Heart right ventricle (tissue), 16 donors: ENCODE measurements at regions not wholly inside any gene's neighbourhood (a gene's known extent, or its start where the extent isn't known, plus 50 kb on each side); places are given as distances from the start of the nearest gene placed in this dataset.

ENCODE experiments used
- ATAC-seq, 8 donors: fragments of 200-7000 bp; cut with Tn5 transposase; one replicate each; pipeline ENCODE4 v1.9.1; 2020; ENCODE audit warnings: mild to moderate bottlenecking in 8 of 8, moderate library complexity in 8 of 8, moderate number of reproducible peaks in 1 of 8
- DNase-seq, 2 donors: peaks; one replicate each; pipeline ENCODE4 v3.0.0-alpha.2; 2020
- H3K27ac ChIP-seq, 10 donors: fragments of 200-600 bp; sonication (generic) in 2 of 10; one replicate each; pipeline versions ENCODE4 v1.5.0 to v1.8.0; 2020 to 2022; ENCODE audit warnings: mild to moderate bottlenecking in 3 of 10
- H3K27me3 ChIP-seq, 7 donors: fragments of 200-600 bp; one replicate each; pipeline ENCODE4 v1.8.0; 2021 to 2022; ENCODE audit warnings: mild to moderate bottlenecking in 2 of 7
- H3K36me3 ChIP-seq, 9 donors: fragments of 200-600 bp; sonication (generic) in 1 of 9; one replicate each; pipeline versions ENCODE4 v1.5.0 to v1.8.0; 2020 to 2022; ENCODE audit warnings: mild to moderate bottlenecking in 2 of 9
- H3K4me1 ChIP-seq, 9 donors: fragments of 200-600 bp; sonication (generic) in 1 of 9; one replicate each; pipeline versions ENCODE4 v1.5.0 to v1.8.0; 2020 to 2022; ENCODE audit warnings: mild to moderate bottlenecking in 4 of 9
- H3K4me3 ChIP-seq, 10 donors: fragments of 200-600 bp; sonication (generic) in 2 of 10; one replicate each; pipeline versions ENCODE4 v1.5.0 to v1.8.0; 2020 to 2022; ENCODE audit warnings: mild to moderate bottlenecking in 7 of 10, moderate library complexity in 2 of 10
- H3K9me3 ChIP-seq, 11 donors: fragments of 200-600 bp in 10 of 11; sonication (generic) in 2 of 11; one replicate each; pipeline versions ENCODE4 v1.5.0 to v1.8.0; 2013 to 2022; ENCODE audit warnings: mild to moderate bottlenecking in 2 of 11, control low read depth in 1 of 11, moderate library complexity in 1 of 11
- WGBS, 2 donors: extraction: QIAGEN DNeasy Blood & Tissue Kit; methylation state at CpG; one replicate each; pipeline ENCODE4 v1.1.7; 2013; ENCODE audit warnings: inconsistent platforms in 1 of 2; 5-methylcytosine and 5-hydroxymethylcytosine counted together
- intact Hi-C, 10 donors: fragments of 100-400 bp; cut with DNase I; formaldehyde crosslinking; loops; one replicate each; pipeline versions ENCODE4 v1.11.1 to v1.14.2; 2022
- TF ChIP-seq, protein P1 (sequence below), 9 donors: fragments of 200-600 bp; sonication (generic) in 2 of 9; IDR thresholded peaks; one replicate each; pipeline versions ENCODE4 v1.5.0 to v1.8.0; 2021 to 2022; ENCODE audit warnings: antibody characterized with exemption in 9 of 9, mild to moderate bottlenecking in 5 of 9, moderate library complexity in 1 of 9
- donor health status: Arrhythmogenic right ventricular cardiomyopathy.
- donor health status: ischemic (EF 13 %, LVEDD 7.1; RV severe dilation, severe dysfunction).
- donor health status: healthy with polysubstance abuse.
- donor health status: DM: no; HTN: yes; CAD: no.
- donor health status: DM: no; HTN: no; CAD: no.
- donor health status: ischemic (EF 25% LVEDD 6.9; RV normal size, moderate dysfunction).
- donor health status: ischemic (EF 25% LVEDD 5.7; RV mildly dilated, moderate dysfunction).
- donor health status: healthy.
- donor health status: DM: yes; HTN: yes; CAD: no.
- donor health status: Ischemic cardiomyopathy.
- donor health status: ischemic (EF 35%, LVEDD 5.7; RV mildly dilated, moderate dysfunction).
- donor health status: nonischemic (EF 11% LVEDD 7.7; RV severe dilation, severe dysfunction).
- donor health status: DM: yes; HTN: yes; CAD: no.
- donor health status: PGD.
- donor health status: ischemic (EF 29% LVEDD 5.4; RV normal size, mild dysfunction).
- donor health status: nonischemic (EF 23%, LVEDD 6.1; RV moderate dilation, normal function).

DNA sequence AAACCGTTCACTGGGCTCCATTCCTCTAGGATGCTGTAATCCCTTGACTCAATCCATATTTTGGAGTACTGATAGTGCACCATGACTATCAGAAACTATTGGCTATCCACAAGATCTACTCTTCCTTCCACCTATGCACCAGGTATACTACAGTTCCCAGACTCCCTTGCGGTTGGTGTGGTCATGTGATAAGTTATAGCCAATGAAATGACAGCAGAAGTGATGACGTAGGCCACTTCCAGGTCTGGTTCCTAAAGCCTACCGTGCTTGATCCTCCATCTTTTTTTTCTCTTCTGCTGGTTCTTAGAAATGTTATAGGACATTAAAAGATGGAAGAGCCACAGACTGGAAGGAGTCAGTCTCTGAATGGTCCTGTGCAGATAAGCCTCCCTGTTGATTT is 278.8 kb upstream of the C16orf82 start:
- Histone ChIP-seq H3K4me1 (no peaks in the 10 kb centered on the region), H3K27me3 (no peaks in the 10 kb centered on the region), H3K4me3 (no peak overlapping the region), H3K27ac (no peak overlapping the region), H3K9me3 (peaks cover 0 to 2% (median 0%) of the 10 kb centered on the region in 11 donors), H3K36me3 (no peaks in the 10 kb centered on the region)
- no peak for DNase-seq
- TF ChIP-seq, protein P1, sequence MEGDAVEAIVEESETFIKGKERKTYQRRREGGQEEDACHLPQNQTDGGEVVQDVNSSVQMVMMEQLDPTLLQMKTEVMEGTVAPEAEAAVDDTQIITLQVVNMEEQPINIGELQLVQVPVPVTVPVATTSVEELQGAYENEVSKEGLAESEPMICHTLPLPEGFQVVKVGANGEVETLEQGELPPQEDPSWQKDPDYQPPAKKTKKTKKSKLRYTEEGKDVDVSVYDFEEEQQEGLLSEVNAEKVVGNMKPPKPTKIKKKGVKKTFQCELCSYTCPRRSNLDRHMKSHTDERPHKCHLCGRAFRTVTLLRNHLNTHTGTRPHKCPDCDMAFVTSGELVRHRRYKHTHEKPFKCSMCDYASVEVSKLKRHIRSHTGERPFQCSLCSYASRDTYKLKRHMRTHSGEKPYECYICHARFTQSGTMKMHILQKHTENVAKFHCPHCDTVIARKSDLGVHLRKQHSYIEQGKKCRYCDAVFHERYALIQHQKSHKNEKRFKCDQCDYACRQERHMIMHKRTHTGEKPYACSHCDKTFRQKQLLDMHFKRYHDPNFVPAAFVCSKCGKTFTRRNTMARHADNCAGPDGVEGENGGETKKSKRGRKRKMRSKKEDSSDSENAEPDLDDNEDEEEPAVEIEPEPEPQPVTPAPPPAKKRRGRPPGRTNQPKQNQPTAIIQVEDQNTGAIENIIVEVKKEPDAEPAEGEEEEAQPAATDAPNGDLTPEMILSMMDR (IDR thresholded peaks at IDR 0.05): no peak
- no peak for ATAC-seq
- WGBS, 2 donors: 43 to 64% methylated on average over 4 of the region's 4 CpGs
- intact Hi-C loops: no loop called here

DNA sequence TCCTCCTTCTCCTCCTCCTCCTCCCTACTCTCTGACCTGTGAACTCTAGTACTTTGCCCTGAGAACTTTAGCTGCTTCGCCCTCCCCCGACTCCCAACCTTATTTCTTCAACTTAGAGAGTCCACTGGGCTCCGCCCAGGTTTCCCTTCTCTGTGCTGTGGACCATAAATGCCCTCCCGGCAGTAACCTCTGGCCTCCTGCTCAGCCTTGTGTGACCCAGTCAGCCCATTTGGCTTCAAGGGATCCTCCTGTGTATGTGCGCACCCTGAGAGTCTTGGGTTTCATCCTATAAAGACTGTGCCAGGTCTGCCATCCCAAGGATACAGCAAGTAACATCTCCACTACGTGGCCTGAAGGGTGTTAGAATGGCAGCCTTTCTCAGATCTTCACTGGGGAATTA is 275.6 kb upstream of the C16orf82 start:
- H3K27ac ChIP-seq: no peak overlapping the region
- ATAC-seq (no peak), DNase-seq (no peak)
- no peak overlapping the region for H3K4me3 ChIP-seq
- intact Hi-C loops: loop anchor here in 1 of 10 donors (10.0 kb wide), 1 partner anchor 56 kb away; no protein-coding TSS in a partner anchor
- TF ChIP-seq, protein P1 (IDR thresholded peaks at IDR 0.05): no peak
- no peaks in the 10 kb centered on the region for H3K9me3 ChIP-seq
- no peaks in the 10 kb centered on the region for H3K36me3 ChIP-seq
- WGBS, 2 donors: 67 to 72% methylated on average over 6 of the region's 6 CpGs
- H3K4me1 ChIP-seq: no peaks in the 10 kb centered on the region
- no peaks in the 10 kb centered on the region for H3K27me3 ChIP-seq

GRCh38 chr16:26795184-26795583 is 271.5 kb upstream of the C16orf82 start:
- TF ChIP-seq, protein P1 (IDR thresholded peaks at IDR 0.05): peak in 6 of 9 donors; percentile 32 to 54 (median 38)
- DNase-seq (no peak), ATAC-seq (no peak)
- Histone ChIP-seq H3K27me3 (peaks cover 0 to 8% (median 0%) of the 10 kb centered on the region in 7 donors), H3K9me3 (no peaks in the 10 kb centered on the region), H3K36me3 (no peaks in the 10 kb centered on the region), H3K4me3 (no peak overlapping the region), H3K27ac (no peak overlapping the region), H3K4me1 (no peaks in the 10 kb centered on the region)
- 37 to 43% methylated on average over 3 of the region's 3 CpGs for WGBS, 2 donors
- intact Hi-C loops: loop anchor here in 1 of 10 donors (10.0 kb wide), 1 partner anchor 60 kb away; no protein-coding TSS in a partner anchor

DNA sequence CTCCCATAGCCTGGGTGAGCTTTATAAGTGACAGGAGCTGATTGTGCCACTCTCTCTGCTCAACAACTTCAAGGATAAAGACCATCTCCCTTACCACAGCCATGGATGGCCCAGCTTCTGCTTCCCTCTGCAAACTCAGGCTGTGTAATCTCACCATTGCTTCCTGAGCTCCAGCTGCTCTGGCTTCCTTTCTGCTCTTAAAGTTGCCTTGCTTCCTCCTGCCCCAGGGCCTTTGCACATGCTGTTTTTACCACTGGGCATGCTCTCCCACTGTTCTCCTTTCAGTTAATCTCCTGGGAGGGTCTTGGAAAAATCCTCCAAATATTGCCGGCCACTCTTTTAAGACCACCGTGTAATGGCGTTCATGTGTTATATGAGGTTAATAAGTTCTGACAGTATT is 265.1 kb upstream of the C16orf82 start:
- Histone ChIP-seq H3K4me3 (no peak overlapping the region), H3K27ac (no peak overlapping the region), H3K4me1 (no peaks in the 10 kb centered on the region), H3K36me3 (no peaks in the 10 kb centered on the region), H3K27me3 (peaks cover 0 to 9% (median 0%) of the 10 kb centered on the region in 7 donors), H3K9me3 (no peaks in the 10 kb centered on the region)
- whole genome bisulfite sequencing, 2 donors: 93% methylated on average over 3 of the region's 3 CpGs
- ATAC-seq: no peak
- no peak for DNase-seq
- TF ChIP-seq, protein P1 (IDR thresholded peaks at IDR 0.05): no peak
- intact Hi-C loops: no loop called here
